MG63 (cell line): ENCODE measurements at regions not wholly inside any gene's neighbourhood (a gene's known extent, or its start where the extent isn't known, plus 50 kb on each side); places are given as distances from the start of the nearest gene placed in this dataset.
"Not testable (repeated sequence)": the region's sequence is repeated elsewhere in the genome, so short reads cannot be mapped to it uniquely, and the experiment has no call there.

Source experiments
- DNase-seq: peaks from one replicate; pipeline ENCODE4 v3.0.0-alpha.2; 2020
- H3K27me3 ChIP-seq: fragments of 250-450 bp; sonication (Bioruptor Pico); 2 replicates; pipeline ENCODE4 v1.5.1; 2020; ENCODE audit warnings: mild to moderate bottlenecking, moderate library complexity
- H3K36me3 ChIP-seq: fragments of 250-450 bp; sonication (Bioruptor Pico); 2 replicates; pipeline ENCODE4 v1.5.1; 2020; ENCODE audit warnings: mild to moderate bottlenecking, moderate library complexity
- H3K4me3 ChIP-seq: fragments of 250-450 bp; sonication (Bioruptor Pico); 2 replicates; pipeline ENCODE4 v1.5.1; 2020; ENCODE audit warnings: mild to moderate bottlenecking, moderate library complexity
- H3K9me3 ChIP-seq: fragments of 250-450 bp; sonication (Bioruptor Pico); 2 replicates; pipeline ENCODE4 v1.5.1; 2020; ENCODE audit warnings: mild to moderate bottlenecking, moderate library complexity

GRCh38 chr1:26626994-26627393 lies 68.8 kb upstream of the ARID1A start:
- H3K36me3 ChIP-seq, result no peaks in the 10 kb centered on the region
- DNase-seq, result peak; percentile 71
- H3K4me3 ChIP-seq, result no peak overlapping the region
- H3K27me3 ChIP-seq, result no peaks in the 10 kb centered on the region
- no peaks in the 10 kb centered on the region for H3K9me3 ChIP-seq

GRCh38 chr1:26627954-26628353 lies 67.9 kb upstream of the ARID1A start:
- no peaks in the 10 kb centered on the region for H3K27me3 ChIP-seq
- no peak for DNase-seq
- no peak overlapping the region for H3K4me3 ChIP-seq
- H3K36me3 ChIP-seq, result no peaks in the 10 kb centered on the region
- no peaks in the 10 kb centered on the region for H3K9me3 ChIP-seq

- DNase-seq, result no peak
- Histone ChIP-seq H3K4me3 (no peak overlapping the region), H3K36me3 (no peaks in the 10 kb centered on the region), H3K27me3 (no peaks in the 10 kb centered on the region), H3K9me3 (no peaks in the 10 kb centered on the region)
These were observed 65.2 kb upstream of the ARID1A start for GRCh38 chr1:26630634-26631033.

- not testable (repeated sequence) for H3K27me3 ChIP-seq, DNase-seq, H3K36me3 ChIP-seq, H3K9me3 ChIP-seq, H3K4me3 ChIP-seq
These were observed 60.0 kb upstream of the ARID1A start for GRCh38 chr1:26635800-26636199.

GRCh38 chr1:26645734-26646133 lies 50.1 kb upstream of the ARID1A start:
- Histone ChIP-seq H3K4me3 (no peak overlapping the region), H3K36me3 (no peaks in the 10 kb centered on the region), H3K9me3 (no peaks in the 10 kb centered on the region), H3K27me3 (no peaks in the 10 kb centered on the region)
- DNase-seq, result no peak
